OCI-LY7 (cell line): ENCODE measurements at regions not wholly inside any gene's neighbourhood (a gene's known extent, or its start where the extent isn't known, plus 50 kb on each side); places are given as distances from the start of the nearest gene placed in this dataset.

Experiments
- CTCF ChIP-seq: fragments of 200-600 bp; sonication (generic); conservative IDR thresholded peaks from 2 replicates; pipeline ENCODE4 v1.5.1; 2014; ENCODE audit warnings: mild to moderate bottlenecking, antibody characterized with exemption, low read length, moderate library complexity, mixed read lengths
- EZH2phosphoT487 ChIP-seq: fragments of 200-600 bp; sonication (generic); IDR thresholded peaks from 2 replicates; pipeline ENCODE4 v1.6.1; 2018; ENCODE audit warnings: low read depth, borderline replicate concordance, mild to moderate bottlenecking, mixed run types, antibody characterized with exemption, low read length, moderate library complexity, mixed read lengths

- TF ChIP-seq CTCF (no peak), EZH2phosphoT487 (no peak)
Observed at GRCh38 chr17:63106050-63106449, 140.0 kb downstream of the TANC2 start.
